MM.1S (cell line): ENCODE measurements at regions not wholly inside any gene's neighbourhood (a gene's known extent, or its start where the extent isn't known, plus 50 kb on each side); places are given as distances from the start of the nearest gene placed in this dataset.

Experiments used
- EZH2 ChIP-seq: fragments of 300-600 bp; sonication (generic); optimal IDR thresholded peaks from 2 replicates; pipeline ENCODE3; 2017; ENCODE audit warnings: low read depth, mild to moderate bottlenecking, antibody characterized with exemption, low read length, mixed read lengths
- EZH2phosphoT487 ChIP-seq: fragments of 300-600 bp; sonication (generic); IDR thresholded peaks from 2 replicates; pipeline ENCODE4 v1.6.1; 2018; ENCODE audit warnings: antibody characterized with exemption, low read length
- TF ChIP-seq, protein P1 (sequence below): fragments of 300-600 bp; sonication (generic); IDR thresholded peaks from 2 replicates; pipeline ENCODE4 v1.5.1; 2016; ENCODE audit warnings: antibody characterized with exemption, low read length, mixed read lengths

DNA sequence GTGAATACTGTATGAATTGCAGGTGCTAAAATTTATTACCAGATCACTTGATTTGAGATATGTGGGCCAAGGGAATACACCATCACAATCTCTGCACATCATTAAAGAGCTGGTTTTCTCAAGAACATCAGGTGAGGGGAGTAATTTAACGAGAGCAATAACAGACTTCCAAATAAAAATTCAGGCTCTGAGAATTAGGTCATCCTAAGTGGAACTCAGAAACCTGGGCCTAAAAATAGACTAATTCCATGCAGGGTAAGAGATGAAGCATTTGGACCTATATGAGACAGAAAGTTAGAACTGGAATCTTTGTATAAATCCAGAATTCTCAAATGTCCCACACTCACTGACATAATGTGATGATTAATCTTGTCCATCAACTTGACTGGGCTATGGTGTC is 331.1 kb downstream of the ZNF621 start:
- TF ChIP-seq, protein P1, sequence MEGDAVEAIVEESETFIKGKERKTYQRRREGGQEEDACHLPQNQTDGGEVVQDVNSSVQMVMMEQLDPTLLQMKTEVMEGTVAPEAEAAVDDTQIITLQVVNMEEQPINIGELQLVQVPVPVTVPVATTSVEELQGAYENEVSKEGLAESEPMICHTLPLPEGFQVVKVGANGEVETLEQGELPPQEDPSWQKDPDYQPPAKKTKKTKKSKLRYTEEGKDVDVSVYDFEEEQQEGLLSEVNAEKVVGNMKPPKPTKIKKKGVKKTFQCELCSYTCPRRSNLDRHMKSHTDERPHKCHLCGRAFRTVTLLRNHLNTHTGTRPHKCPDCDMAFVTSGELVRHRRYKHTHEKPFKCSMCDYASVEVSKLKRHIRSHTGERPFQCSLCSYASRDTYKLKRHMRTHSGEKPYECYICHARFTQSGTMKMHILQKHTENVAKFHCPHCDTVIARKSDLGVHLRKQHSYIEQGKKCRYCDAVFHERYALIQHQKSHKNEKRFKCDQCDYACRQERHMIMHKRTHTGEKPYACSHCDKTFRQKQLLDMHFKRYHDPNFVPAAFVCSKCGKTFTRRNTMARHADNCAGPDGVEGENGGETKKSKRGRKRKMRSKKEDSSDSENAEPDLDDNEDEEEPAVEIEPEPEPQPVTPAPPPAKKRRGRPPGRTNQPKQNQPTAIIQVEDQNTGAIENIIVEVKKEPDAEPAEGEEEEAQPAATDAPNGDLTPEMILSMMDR = no peak
- TF ChIP-seq EZH2 (no peak), EZH2phosphoT487 (no peak)
